GM19452 (cell line): ENCODE measurements at regions not wholly inside any gene's neighbourhood (a gene's known extent, or its start where the extent isn't known, plus 50 kb on each side); places are given as distances from the start of the nearest gene placed in this dataset.
"Not testable (repeated sequence)": the region's sequence is repeated elsewhere in the genome, so short reads cannot be mapped to it uniquely, and the experiment has no call there.

Source experiments
- ATAC-seq: cut with Tn5 transposase; IDR thresholded peaks from one replicate; pipeline ENCODE4 v1.9.1; 2021; ENCODE audit not compliant: unreplicated experiment

DNA sequence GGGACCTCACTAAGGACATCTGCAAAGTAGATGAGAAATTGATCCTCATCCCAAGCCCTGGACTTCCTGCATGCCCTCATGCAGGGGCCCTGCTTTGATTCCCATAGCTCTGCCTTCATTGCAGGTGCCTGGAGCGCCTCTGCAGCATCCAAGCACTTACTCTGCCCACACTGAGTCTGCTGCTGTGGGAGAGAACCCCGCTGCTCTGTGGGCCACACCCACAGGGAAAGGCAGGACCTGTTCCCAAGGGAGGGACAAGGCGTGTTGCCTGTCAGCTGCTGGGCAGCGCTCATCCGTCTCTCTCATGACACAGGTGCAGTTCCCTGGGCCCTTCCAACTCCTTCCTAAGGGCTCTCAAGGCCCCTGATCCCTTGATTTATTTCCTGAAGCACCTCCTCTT, 266.8 kb upstream of the SMIM21 start:
- no peak for ATAC-seq

DNA sequence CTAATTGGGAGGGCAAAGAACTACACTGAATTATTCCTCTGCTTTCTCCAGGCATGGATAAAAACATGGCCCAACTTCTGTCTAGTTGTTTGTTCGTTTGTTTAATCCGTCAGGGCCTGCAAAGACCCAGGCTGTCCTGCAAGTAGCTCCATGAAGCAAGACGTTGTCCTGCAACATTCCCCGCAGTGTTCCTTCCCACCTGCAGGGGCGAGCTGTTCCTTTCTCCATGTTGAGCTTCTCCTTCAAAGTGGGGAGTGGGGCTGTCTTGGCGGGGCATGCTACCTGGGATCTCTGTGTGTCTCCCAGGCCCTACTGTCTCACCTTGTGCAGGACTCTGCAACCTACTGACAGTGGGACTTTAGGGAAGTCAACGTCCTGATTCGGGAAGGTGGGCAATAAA, 264.0 kb upstream of the SMIM21 start:
- no peak for ATAC-seq

DNA sequence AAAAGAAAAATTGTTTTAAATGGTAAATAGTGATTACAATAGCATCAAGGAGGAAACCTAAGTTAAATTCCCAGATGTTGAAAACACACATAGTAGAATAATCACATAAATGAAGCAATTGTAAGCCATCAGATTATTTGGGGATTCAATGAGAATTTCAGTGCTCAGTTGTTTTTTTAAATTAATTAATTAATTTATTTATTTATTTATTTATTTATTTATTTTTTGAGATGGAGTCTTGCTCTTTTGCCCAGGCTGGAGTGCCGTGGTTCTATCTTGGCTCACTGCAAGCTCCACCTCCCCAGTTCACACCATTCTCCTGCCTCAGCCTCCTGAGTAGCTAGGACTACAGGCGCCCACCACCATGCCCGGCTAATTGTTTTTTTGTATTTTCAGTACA, 262.8 kb upstream of the SMIM21 start:
- not testable (repeated sequence) for ATAC-seq

DNA sequence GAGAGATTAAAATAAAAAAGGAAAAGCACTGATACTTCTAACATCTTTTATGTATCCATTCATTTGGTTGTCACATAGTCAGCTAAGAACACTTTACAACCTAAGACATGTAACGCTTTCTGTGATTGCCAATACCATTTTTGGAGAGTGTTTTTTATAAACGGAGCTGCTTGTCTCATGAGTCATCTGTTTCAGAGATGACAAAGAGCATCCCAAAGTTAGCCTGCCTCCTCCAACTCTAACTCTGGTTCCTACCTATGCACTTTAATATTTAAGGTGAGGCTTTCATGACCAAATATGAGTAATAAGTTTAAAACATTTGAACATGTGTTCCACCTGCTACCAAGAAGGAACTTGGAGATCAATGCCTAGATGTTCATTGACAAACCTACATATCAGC, 260.1 kb upstream of the SMIM21 start:
- no peak for ATAC-seq

DNA sequence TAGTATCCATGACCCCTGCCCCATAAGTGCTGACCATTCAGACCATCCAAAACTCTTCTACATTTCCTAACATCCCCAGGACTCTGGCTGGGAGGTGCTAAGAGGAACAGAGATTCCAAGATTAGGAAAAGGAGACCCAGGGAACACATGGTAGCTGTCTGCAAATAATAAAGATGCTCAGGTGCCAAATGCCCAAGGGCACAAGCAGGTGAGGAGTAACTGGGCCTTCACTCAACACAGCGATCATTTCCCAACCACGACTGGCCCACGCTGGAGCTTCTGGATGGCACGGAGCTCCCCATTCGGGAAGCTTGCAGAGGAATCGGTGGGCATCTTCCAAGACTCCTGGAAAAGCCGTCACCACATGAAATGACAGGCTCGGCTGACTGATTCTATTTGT, 255.9 kb upstream of the SMIM21 start:
- no peak for ATAC-seq

DNA sequence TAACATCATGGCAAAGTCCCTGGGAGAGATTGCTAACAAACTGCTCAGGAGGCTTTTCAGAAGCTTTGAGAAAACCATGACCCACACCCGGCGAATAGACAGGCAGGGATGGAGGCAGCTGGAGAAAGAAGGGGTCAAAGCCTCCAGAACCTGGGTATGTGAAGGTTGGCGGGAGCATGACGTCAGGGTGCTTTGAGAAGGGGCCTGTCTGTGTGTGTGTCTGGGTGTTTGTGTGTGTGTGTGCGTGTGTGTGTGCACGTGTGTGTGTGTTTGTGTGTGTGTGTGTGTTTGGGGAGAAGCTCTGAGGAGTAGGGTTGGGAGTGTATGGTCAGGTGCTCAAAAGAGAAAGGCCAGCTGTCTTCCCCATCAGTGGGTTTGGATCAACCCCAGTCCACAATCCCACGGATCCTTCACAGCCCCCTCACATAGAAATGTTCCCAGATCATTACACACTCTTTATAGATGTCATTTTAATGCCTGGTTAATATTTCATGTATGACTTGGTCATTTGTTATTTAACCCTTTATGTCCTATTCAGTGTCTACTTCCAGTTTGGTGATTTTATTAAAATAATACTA, 254.1 kb upstream of the SMIM21 start:
- ATAC-seq, result no peak

DNA sequence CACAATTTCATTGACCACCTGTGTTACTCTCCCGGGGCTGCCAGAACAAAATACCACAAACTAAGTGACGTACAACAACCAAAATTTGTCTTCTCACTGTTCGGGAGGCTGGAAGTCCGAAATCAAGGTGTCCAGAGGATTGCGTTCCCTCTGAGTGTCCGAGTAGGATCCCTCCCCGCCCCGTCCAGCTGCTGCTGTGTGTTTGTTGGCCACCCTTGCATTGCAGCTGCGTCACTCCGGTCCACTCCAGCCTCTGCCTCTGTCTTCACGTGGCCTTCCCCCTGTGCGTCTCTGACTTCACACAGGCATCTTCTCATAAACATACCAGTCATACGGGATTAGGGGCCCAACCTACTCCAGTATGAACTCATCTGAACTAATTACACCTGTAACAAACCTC, 251.8 kb upstream of the SMIM21 start:
- no peak for ATAC-seq

DNA sequence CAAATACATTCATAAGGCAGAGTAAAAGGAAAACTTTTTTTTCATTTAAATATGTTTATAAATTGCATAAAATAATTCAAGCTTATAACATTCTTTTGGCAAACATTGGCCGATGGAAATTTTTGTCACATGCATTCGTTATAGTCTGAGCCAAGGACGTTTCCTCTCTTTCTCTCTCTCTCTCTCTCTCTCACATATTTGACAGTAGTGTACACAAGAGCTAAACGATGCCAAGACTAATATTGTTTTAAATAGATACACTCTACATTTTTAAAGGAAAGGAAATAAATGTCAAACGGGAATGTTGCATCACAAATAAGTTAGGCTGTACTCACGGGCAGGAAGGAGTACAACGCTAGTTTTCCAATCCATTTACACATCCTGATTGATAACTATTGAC, 251.1 kb upstream of the SMIM21 start:
- no peak for ATAC-seq

DNA sequence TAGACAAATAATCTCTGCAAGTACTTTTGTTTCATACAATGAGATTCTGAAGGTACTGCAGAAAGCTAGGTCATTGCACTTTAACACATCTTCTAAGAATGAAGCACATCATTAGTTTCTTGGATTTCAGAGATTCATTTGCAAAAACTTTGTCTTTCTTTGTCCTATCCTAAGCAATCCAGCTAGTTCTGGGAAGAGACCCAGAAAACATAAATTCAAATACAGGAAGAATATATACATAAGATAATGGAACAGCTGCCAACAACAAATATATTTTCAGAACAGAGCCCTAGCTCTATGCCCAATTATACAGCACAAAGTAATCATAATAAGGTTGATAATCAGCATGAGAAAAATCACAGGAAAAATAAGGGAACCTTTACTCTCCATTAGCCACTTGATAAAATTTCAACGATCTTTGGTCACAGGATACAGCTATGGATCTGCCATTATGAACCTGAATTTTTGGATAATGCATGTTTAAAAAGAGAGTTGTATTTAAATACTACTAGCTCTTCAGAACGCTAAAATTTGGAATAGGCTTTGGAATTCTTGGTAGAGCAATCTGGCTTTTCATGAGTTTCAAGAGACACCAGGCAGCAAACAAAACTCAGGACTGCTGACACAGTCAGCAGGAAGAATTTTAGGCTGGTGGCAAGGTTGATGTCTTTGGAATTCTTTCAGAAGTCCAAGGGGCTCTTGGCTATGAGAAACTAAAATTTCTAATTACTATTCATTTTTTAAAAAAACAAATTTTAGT, 250.4 kb upstream of the SMIM21 start:
- no peak for ATAC-seq

DNA sequence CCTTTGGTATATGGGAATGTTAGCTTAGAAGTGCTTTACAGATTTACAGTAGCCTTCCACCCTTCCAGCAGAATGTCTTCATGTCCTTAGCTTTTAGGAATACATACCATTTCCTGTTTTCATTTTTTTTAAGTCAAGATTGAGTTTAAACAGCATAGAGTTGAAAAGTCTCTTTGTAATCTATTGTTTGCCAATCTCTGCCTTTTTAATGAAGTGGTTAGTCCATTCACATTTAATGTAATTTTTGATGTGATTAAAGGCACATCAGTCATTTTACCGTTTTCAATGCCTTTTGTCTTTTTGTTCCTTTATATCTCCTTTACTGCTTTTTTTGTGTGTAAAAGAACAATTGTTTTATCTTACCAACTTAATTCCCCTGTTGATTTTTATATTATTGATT, 233.4 kb upstream of the SMIM21 start:
- no peak for ATAC-seq

DNA sequence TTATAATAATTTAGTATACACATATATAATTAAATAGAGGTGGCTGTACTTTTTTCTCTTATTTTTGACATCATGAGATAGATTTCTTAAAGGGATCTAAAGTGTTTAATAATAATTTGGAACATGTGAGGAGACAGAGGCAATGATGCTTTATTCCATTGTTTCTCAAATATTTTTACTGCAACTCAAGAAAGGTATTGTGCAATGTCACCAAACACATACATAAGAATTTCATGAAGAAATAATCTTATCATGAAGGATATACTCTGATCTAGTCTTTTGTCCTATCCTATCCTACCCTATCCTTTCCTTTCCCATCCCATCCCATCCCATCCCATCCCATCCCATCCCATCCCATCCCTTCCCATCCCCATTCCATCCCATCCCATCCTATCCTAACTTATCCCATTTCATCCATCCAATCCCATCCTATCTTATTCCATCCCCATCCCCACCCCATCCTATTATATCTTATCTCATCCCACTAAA, 232.1 kb upstream of the SMIM21 start:
- no peak for ATAC-seq

DNA sequence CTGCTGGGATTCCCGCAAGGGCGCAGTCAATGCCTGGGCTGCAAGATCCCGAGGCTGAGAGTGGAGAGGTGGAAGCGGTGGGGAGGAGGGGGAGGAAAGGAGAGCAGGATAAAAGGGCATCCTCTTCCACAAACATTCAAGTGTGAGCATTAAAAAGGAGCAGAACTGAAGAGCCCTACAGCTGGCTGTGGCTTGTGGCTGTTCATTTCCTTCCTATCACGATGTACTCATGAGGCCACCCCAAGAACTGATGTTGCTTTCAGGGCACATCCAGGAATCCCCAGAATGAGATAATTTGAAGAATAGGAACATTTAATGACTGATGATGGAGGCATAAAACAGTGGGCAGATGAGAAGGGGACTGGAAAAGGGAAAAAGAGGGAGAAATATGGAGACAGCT, 230.8 kb upstream of the SMIM21 start:
- no peak for ATAC-seq

DNA sequence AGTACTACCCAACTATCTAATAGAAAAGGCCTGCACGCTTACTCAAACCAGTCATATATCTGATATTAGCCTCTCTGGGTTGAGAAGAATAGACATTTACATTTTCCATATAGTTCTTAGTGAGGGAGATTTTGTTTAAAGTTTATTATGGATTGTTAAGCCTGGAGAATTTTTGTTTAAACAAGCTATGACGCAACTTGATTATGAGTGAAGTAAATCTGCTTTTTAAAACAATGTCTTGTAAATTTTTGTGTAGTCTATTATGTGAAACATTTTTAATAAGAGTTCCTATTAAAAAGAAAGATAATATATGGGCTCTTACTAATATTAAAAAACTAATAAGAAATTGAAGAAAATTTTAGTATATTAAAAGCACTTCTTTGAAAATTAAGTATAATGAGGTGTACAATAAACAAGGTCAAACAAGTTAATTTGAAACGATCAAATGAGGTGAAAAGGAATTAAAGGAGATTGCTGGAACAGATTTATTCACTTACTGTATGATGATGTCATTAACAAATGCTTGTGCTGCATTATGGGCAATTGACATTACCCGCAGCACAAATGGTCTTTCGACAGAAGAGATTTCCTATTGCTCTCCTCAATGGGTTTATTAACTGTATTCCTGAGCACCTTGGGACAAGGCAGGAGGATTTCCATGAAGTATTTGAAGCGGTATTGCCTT, 229.2 kb upstream of the SMIM21 start:
- no peak for ATAC-seq

DNA sequence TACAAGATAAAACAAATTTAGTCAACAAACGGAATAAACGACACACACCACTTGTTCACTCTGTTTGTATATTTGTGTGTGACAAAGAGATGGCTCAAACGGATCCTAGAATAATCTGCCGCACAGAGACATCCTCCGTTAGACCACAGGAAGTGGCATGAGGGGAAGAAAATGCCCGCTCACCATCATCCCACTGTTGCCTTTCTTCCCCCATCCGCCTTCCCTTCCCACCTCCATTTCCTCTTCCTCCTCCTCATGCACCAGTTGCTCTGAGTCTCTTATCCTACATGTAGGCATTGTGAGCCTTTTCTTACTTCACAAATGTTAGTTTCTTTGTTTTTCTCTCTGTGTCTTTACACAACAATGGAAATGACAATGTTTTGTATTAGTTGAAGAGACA, 228.5 kb upstream of the SMIM21 start:
- no peak for ATAC-seq

DNA sequence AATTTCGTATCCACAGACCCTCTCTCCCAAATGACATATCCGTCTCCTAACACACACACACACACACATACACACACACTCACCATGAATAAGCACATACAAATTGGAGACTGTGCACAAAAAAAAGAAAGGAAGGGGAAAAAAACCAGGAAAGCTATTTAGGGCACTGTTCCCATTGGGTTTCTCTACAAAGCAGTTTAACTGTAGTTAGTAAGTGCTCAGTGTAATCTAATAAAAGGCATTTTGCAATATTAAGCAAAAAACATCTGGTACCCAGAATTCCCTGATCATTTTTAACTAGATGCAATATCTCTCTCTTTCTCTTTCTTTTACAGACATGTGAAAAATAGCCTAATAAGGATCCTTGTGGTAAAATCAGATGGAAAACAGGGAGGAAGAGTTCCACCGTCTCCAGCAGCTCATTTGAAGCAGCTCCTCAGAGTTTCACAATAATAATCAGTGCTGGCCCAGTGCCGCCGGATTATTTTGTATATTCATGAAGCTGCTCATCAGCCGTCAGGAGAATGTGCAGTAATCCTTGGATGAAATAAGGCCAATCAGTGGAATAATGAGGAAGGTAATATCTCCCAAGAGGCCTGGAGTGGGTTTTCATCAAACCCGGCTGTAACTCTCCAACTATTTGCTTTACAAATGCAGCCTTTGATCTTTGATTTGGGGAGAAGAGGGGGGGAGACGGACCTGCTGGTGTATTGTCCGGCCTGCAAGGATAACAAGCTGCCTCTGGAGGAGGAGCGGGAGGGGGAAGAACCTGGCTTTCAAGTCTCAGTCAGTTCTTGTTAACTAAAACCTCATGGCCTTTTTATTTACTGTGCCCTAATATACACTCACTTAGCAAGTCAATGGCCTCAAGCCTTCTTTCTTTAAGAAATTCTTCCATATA, 227.6 kb upstream of the SMIM21 start:
- ATAC-seq, result no peak

DNA sequence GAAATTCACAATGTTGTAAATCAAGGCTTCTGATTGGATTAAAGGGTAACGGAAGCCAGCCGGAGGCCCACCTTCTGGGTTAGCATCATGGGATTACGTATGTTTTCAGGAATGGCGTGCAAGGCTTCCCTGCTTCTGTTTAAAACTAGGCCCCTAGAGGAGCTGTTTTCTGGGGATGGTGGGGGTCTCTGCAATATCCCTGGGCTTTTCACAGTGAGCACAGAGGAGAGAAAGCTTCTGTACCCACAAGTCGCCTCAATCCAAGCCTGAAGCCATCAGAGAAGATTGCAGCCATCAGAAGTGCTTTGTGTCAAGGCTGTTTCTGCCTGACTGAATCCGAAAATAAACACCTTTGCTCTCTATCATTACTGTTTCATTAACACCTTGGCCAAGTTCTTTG, 226.9 kb upstream of the SMIM21 start:
- ATAC-seq, result no peak

DNA sequence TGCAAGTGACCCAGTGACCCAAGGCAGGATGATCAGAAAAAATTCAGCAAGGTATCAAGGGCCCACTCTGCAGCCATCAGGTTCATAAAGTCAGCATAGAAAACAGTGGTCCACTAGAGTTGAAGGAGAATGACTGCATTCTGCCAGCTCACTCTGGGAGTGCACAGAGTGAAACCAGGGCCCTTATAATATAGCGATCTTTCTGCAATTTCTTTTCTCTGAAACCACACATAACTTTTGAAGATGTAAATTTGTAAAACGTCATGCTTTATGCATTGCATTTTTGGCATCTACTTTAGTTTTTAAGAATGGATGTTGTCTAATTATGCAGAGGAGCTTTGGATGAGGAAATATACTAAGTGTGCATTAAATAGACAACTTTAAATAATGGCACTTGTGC, 225.0 kb upstream of the SMIM21 start:
- ATAC-seq, result no peak

DNA sequence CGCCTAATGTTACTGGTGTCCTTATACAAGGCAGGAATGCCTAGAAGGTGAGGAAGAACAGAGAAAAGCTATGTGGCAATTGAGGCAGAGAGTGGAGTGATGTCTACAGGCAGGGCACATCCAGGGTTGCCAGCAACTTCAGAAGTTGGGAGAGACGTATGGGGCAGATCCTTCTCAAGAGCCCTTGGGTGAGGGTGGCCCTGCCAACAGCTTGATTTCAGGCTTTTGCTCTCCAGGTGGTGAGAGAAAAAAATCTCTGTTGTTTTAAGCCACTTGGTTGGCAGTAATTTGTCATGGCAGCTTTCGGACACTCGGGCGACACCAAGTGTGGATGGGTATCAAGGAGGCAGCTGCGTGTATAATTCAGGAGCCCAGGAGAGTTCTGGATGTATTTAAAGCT, 217.4 kb upstream of the SMIM21 start:
- ATAC-seq, result no peak

DNA sequence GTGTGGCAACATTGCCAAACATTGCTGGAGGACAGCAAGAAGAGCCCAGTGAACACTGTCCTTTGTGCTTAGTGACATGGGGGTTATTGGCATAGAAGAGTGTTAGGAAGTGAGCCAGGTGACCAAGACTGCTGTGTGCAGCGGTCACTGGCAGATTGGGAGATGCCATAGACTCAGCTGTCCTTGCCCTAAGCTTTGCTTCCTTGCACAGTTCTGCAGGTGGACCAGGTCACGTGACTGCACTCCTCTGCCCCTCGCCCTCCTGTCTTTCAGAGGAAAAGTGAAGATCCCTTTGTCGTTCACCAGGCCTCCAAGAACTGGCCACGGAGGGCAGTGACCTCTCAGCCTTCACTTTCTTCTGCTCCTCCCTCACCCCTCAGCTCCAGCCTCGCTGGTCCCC, 215.6 kb upstream of the SMIM21 start:
- ATAC-seq, result no peak

DNA sequence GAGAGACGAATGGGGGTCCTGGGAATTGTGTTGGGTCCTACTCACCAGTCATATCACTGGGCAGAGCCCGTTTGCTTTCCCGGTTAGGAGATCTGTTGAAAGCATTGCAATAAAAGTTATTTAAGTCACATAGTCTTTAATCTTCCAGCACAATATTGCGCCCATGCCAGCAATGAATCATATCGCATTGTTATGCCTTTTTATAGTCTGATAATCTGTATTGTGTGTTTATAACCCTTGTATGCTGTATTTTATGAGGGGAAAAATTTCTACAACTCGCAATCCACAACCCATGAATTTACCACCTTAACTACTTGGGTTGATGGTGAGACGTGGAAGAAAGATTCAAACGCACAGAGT, 211.9 kb upstream of the SMIM21 start:
- no peak for ATAC-seq

DNA sequence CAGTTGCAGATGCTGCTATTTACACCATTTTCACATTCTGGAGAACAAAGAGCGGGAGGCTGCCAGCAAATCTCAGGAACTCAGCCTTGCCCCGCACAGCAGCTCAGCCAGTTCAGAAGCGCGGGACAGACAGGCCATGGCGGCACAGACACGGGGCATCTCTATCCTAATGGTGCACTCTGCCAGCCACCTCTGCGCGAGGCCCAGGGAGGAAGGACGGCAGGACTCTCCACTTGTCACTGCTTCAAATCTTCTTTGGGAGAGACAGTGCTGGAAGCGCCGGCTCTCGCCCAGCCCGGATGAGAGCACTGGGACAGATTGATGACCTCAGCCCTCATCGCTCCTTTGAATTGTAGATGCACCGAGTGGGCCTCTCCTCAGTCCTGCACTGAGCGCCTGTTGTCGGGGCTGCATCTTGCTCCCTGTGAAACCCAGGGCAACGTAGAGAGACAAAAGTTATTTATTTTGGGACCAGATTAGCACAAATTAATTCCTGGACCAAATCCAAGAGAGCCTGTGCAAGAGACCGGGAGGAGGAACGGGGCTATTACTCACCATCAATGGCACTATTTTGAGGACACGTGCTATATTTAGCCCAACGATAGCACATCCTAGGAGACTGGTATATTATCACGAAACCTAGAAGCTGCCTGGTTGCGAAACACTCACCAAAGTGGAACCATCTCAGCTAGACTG, 211.4 kb upstream of the SMIM21 start:
- ATAC-seq, result no peak
